Stimulated activated CD8-positive, alpha-beta memory T cell treated with anti-CD3 and anti-CD28 coated beads, Interleukin-4, amount 100 ng/mL, for 48 hours (primary cell): ENCODE measurements at regions not wholly inside any gene's neighbourhood (a gene's known extent, or its start where the extent isn't known, plus 50 kb on each side); places are given as distances from the start of the nearest gene placed in this dataset.

Experiments
- DNase-seq: peaks from one replicate; pipeline ENCODE4 v3.0.0-alpha.2; 2020

- DNase-seq: no peak
These were observed 398.1 kb downstream of the GABRB3 start for GRCh38 chr15:26374806-26375205.

- no peak for DNase-seq
These were observed 400.2 kb downstream of the GABRB3 start for GRCh38 chr15:26372706-26373105.

- no peak for DNase-seq
These were observed 407.8 kb downstream of the GABRB3 start for GRCh38 chr15:26365077-26365476.

- no peak for DNase-seq
These were observed 413.0 kb downstream of the GABRB3 start for GRCh38 chr15:26359855-26360254.

GRCh38 chr15:26358708-26359107, 414.2 kb downstream of the GABRB3 start:
- DNase-seq: no peak

- no peak for DNase-seq
These were observed 415.2 kb downstream of the GABRB3 start for GRCh38 chr15:26357653-26358052.

- no peak for DNase-seq
These were observed 417.3 kb downstream of the GABRB3 start for GRCh38 chr15:26355472-26356074.

GRCh38 chr15:26352909-26353308, 420.0 kb downstream of the GABRB3 start:
- no peak for DNase-seq

- DNase-seq: no peak
These were observed 420.5 kb downstream of the GABRB3 start for GRCh38 chr15:26352406-26352805.

GRCh38 chr15:26325495-26325894, 447.4 kb downstream of the GABRB3 start:
- DNase-seq: no peak

GRCh38 chr15:26323566-26323965, 449.3 kb downstream of the GABRB3 start:
- DNase-seq: no peak

GRCh38 chr15:26318689-26319088, 454.2 kb downstream of the GABRB3 start:
- DNase-seq: no peak

- DNase-seq: no peak
These were observed 451.4 kb upstream of the ATP10A start for GRCh38 chr15:26314577-26314976.

- no peak for DNase-seq
These were observed 448.6 kb upstream of the ATP10A start for GRCh38 chr15:26311710-26312236.

GRCh38 chr15:26298659-26299170, 435.6 kb upstream of the ATP10A start:
- DNase-seq: no peak

GRCh38 chr15:26298010-26298658, 435.0 kb upstream of the ATP10A start:
- DNase-seq: no peak

- DNase-seq: no peak
These were observed 432.4 kb upstream of the ATP10A start for GRCh38 chr15:26295336-26296085.

- DNase-seq: no peak
These were observed 431.0 kb upstream of the ATP10A start for GRCh38 chr15:26294059-26294689.

- no peak for DNase-seq
These were observed 424.3 kb upstream of the ATP10A start for GRCh38 chr15:26287381-26287780.

- DNase-seq: no peak
These were observed 417.2 kb upstream of the ATP10A start for GRCh38 chr15:26280281-26280680.

GRCh38 chr15:26261966-26262365, 398.8 kb upstream of the ATP10A start:
- DNase-seq: no peak

GRCh38 chr15:26261413-26261812, 398.3 kb upstream of the ATP10A start:
- DNase-seq: no peak

- peak; percentile 45 for DNase-seq
These were observed 397.5 kb upstream of the ATP10A start for GRCh38 chr15:26260517-26261133.
